ENCODE measurements at regions not wholly inside any gene's neighbourhood (a gene's known extent, or its start where the extent isn't known, plus 50 kb on each side); places are given as distances from the start of the nearest gene placed in this dataset.

GRCh38 chr12:93153321-93153720, 224.2 kb upstream of the EEA1 start:
- no peak for DNase-seq (ENCODE audit: low read depth, low spot score)
- Histone ChIP-seq H3K4me3 (no peak overlapping the region), H3K9ac (ENCODE audit: insufficient read length) (no peak overlapping the region), H3K36me3 (ENCODE audit: insufficient read depth, low read length) (no peaks in the 10 kb centered on the region), H3K9me3 (ENCODE audit: low read depth, low read length) (no peaks in the 10 kb centered on the region), H3K27ac (no peak overlapping the region)
- TF ChIP-seq EZH2 (IDR thresholded peaks at IDR 0.05) (no peak), FOXP2 (optimal IDR thresholded peaks at IDR 0.05; ENCODE audit: control extremely low read depth, extremely low read length, insufficient read depth) (no peak), POLR2AphosphoS5 (IDR thresholded peaks at IDR 0.05; ENCODE audit: borderline replicate concordance, low read depth, low read length) (no peak)

DNA sequence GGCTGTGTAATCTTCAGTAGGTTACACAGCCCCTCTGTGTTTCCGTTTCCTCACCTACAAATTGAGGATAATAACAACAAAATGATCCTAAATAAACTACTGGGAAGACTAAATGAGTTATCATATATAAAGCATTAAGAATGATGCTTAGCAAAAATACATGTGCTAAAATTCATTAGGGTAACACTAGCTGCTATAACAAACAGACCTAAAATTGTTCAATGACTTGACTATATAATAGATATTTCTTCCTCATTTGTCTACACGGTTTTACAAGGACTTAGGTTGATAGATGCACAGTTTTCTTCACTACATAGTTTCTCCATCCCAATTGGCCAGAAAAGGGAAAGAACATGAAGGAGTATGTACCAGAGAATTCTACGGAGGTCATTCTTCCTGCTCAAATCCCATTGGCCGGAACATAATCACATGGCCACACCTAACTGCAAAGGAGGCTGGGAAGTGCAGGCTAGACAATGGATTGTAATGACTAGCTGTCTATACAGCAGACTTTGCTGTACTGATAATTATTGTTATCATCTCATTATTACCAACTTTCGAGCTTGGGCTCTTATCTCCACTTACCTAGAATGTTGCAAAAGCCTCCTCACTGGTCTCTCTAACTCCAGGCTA, 223.5 kb upstream of the NUDT4 start:
- TF ChIP-seq POLR2AphosphoS5 (IDR thresholded peaks at IDR 0.05; ENCODE audit: borderline replicate concordance, low read depth, low read length) (no peak), EZH2 (IDR thresholded peaks at IDR 0.05) (no peak), FOXP2 (optimal IDR thresholded peaks at IDR 0.05; ENCODE audit: control extremely low read depth, extremely low read length, insufficient read depth) (no peak)
- H3K9me3 ChIP-seq (ENCODE audit: low read depth, low read length): no peaks in the 10 kb centered on the region; the same call in 1 of the 2 replicates
- no peaks in the 10 kb centered on the region for H3K36me3 ChIP-seq (ENCODE audit: insufficient read depth, low read length)
- DNase-seq (ENCODE audit: low read depth, low spot score): no peak
- no peak overlapping the region for H3K27ac ChIP-seq
- H3K9ac ChIP-seq (ENCODE audit: insufficient read length): no peak overlapping the region
- no peak overlapping the region for H3K4me3 ChIP-seq

- TF ChIP-seq EZH2 (IDR thresholded peaks at IDR 0.05) (no peak), POLR2AphosphoS5 (IDR thresholded peaks at IDR 0.05; ENCODE audit: borderline replicate concordance, low read depth, low read length) (no peak), FOXP2 (optimal IDR thresholded peaks at IDR 0.05; ENCODE audit: control extremely low read depth, extremely low read length, insufficient read depth) (no peak)
- Histone ChIP-seq H3K9me3 (ENCODE audit: low read depth, low read length) (no peaks in the 10 kb centered on the region; the same call in 1 of the 2 replicates), H3K4me3 (no peak overlapping the region), H3K27ac (no peak overlapping the region), H3K36me3 (ENCODE audit: insufficient read depth, low read length) (no peaks in the 10 kb centered on the region), H3K9ac (ENCODE audit: insufficient read length) (no peak overlapping the region)
- no peak for DNase-seq (ENCODE audit: low read depth, low spot score)
Measured at GRCh38 chr12:93154753-93155480, 222.8 kb upstream of the NUDT4 start.

DNA sequence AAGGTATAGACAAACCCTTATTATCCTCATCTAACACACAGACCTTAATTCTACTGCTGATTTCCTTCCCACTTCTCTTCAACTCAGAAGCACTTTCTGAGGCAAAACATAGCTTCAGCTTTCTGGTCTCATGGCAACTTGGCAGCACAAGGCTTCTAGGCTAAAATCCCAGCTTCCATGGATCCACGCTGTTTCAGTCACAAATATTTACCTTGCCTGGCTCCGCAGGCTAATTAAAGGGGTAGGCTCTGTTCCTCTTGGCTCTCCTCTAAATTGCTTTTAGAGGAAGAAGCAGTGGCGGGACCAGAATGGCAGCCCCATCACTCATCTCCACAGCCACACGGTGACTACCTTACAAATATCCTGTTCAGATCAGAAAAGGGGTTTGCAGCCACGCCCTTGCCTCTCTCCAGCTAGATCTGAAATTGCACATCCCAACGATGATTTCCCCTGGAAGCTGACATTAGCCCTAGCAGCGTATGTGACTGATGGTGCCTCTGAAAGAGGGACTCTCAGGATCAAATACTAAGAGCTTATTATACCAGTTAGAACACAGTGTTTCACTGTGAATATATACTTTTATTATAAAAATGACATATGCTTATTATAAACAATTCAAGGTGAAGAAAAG, 221.5 kb upstream of the NUDT4 start:
- DNase-seq (ENCODE audit: low read depth, low spot score): no peak
- Histone ChIP-seq H3K9me3 (ENCODE audit: low read depth, low read length) (no peaks in the 10 kb centered on the region; the same call in 1 of the 2 replicates), H3K4me3 (no peak overlapping the region), H3K27ac (no peak overlapping the region), H3K36me3 (ENCODE audit: insufficient read depth, low read length) (no peaks in the 10 kb centered on the region), H3K9ac (ENCODE audit: insufficient read length) (no peak overlapping the region)
- TF ChIP-seq POLR2AphosphoS5 (IDR thresholded peaks at IDR 0.05; ENCODE audit: borderline replicate concordance, low read depth, low read length): no peak
- TF ChIP-seq EZH2 (IDR thresholded peaks at IDR 0.05): no peak
- no peak for TF ChIP-seq FOXP2 (optimal IDR thresholded peaks at IDR 0.05; ENCODE audit: control extremely low read depth, extremely low read length, insufficient read depth)

DNA sequence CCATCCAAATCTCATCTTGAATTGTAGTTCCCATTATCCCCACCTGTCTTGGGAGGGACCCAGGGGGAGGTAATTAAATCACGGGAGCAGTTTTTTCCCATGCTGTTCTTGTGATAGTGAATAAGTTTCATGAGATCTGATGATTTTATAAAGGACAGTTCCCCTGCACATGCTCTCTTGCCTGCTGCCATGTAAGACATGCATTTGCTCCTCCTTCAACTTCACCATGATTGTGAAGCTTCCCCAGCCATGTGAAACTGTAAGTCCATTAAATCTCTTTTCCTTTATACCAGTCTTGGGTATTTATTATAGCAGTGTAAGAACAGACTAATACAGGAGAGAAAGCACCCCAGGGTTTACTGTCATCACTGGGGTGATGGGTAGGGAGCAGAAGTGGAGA, 220.4 kb upstream of the NUDT4 start:
- Histone ChIP-seq H3K9ac (ENCODE audit: insufficient read length) (no peak overlapping the region), H3K9me3 (ENCODE audit: low read depth, low read length) (no peaks in the 10 kb centered on the region; the same call in 1 of the 2 replicates), H3K4me3 (no peak overlapping the region), H3K27ac (no peak overlapping the region), H3K36me3 (ENCODE audit: insufficient read depth, low read length) (no peaks in the 10 kb centered on the region)
- DNase-seq (ENCODE audit: low read depth, low spot score): no peak
- TF ChIP-seq FOXP2 (optimal IDR thresholded peaks at IDR 0.05; ENCODE audit: control extremely low read depth, extremely low read length, insufficient read depth) (no peak), POLR2AphosphoS5 (IDR thresholded peaks at IDR 0.05; ENCODE audit: borderline replicate concordance, low read depth, low read length) (no peak), EZH2 (IDR thresholded peaks at IDR 0.05) (no peak)

DNA sequence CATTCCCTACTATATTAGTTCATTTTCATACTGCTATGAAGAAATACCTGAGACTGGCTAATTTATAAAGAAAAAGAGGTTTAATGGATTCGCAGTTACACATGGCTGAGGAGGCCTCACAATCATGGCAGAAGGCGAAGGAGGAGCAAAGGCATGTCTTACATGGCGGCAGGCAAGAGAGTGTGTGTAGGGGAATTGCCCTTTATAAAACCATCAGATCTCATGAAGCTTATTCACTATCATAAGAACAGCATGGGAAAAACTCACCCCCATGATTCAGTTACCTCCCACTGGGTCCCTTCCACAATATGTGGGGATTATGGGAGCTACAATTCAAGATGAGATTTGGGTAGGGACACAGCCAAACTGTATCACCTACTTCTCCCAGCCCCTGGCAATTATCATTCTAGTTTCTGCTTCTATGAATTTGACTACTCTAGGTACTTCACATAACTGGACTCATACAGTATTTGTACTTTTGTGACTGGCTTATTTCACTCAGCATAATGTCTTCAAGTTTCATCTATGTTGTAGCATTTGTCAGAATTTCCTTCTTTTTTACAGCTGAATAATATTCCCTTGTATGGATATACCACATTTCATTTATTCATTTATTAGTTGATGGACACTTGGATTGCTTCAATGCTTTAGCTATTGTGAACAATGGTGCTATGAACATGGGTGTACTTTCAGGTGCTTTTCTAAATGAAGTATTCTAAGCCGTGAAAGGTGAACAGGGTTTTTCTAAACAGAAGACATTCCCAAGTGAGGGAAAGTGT, 219.5 kb upstream of the NUDT4 start:
- DNase-seq (ENCODE audit: low read depth, low spot score): no peak
- no peak for TF ChIP-seq EZH2 (IDR thresholded peaks at IDR 0.05)
- no peak for TF ChIP-seq POLR2AphosphoS5 (IDR thresholded peaks at IDR 0.05; ENCODE audit: borderline replicate concordance, low read depth, low read length)
- no peak for TF ChIP-seq FOXP2 (optimal IDR thresholded peaks at IDR 0.05; ENCODE audit: control extremely low read depth, extremely low read length, insufficient read depth)

DNA sequence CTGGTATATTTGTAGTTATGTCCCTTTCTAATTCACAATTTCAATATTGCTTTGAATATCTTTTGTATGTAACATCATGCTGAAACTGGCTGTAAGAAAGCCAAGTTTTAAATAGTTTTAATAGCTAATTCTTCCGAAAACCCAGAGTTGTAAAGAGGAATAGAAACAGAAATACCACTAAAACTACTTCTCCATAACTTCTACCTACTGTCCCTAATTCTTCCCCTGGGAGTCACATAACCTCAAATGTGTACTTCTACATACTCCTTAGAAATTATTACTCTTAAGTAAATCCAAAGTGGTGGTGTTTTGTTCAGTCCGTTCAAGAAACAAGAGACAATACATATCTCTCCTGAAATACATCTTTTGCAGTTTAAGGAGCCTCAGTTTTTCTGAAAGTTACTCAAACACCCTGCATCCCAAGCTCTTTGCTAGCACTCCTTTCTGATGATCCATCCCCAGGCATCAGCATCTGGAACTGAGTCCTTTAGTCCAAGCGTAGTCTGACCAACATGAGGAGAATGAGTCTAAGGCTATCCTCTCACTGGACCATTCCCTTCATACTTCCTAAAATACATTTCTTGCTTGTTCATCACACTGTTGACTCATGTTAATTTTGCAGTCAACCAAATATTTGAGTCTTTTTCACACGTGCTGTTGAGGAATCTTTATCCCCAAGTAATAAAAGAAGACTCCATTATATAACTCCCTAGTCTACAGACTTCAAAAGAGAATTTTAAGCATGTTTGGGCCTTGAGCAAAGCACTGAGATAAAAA, 214.3 kb upstream of the NUDT4 start:
- Histone ChIP-seq H3K36me3 (ENCODE audit: insufficient read depth, low read length) (no peaks in the 10 kb centered on the region), H3K4me3 (no peak overlapping the region), H3K9me3 (ENCODE audit: low read depth, low read length) (no peaks in the 10 kb centered on the region; the same call in 1 of the 2 replicates), H3K27ac (no peak overlapping the region), H3K9ac (ENCODE audit: insufficient read length) (no peak overlapping the region)
- no peak for TF ChIP-seq POLR2AphosphoS5 (IDR thresholded peaks at IDR 0.05; ENCODE audit: borderline replicate concordance, low read depth, low read length)
- no peak for TF ChIP-seq FOXP2 (optimal IDR thresholded peaks at IDR 0.05; ENCODE audit: control extremely low read depth, extremely low read length, insufficient read depth)
- no peak for TF ChIP-seq EZH2 (IDR thresholded peaks at IDR 0.05)
- no peak for DNase-seq (ENCODE audit: low read depth, low spot score)

More for the DNA sequence above, 219.5 kb upstream of the NUDT4 start:
- Histone ChIP-seq H3K9ac (ENCODE audit: insufficient read length) (no peak overlapping the region), H3K9me3 (ENCODE audit: low read depth, low read length) (no peaks in the 10 kb centered on the region; the same call in 1 of the 2 replicates), H3K4me3 (no peak overlapping the region), H3K36me3 (ENCODE audit: insufficient read depth, low read length) (no peaks in the 10 kb centered on the region), H3K27ac (no peak overlapping the region)
